HG02981 (cell line): ENCODE measurements at regions not wholly inside any gene's neighbourhood (a gene's known extent, or its start where the extent isn't known, plus 50 kb on each side); places are given as distances from the start of the nearest gene placed in this dataset.
"Not testable (repeated sequence)": the region's sequence is repeated elsewhere in the genome, so short reads cannot be mapped to it uniquely, and the experiment has no call there.

Experiments
- ATAC-seq: cut with Tn5 transposase; IDR thresholded peaks from one replicate; pipeline ENCODE4 v1.9.1; 2021; ENCODE audit warnings: mild to moderate bottlenecking, moderate library complexity; ENCODE audit not compliant: unreplicated experiment

- no peak for ATAC-seq
Observed at GRCh38 chr5:169531631-169532030, 51.9 kb upstream of the SPDL1 start.

- ATAC-seq, result no peak
Observed at GRCh38 chr5:169527863-169528262, 55.7 kb upstream of the SPDL1 start.

- ATAC-seq, result no peak
Observed at GRCh38 chr5:169527066-169527465, 56.5 kb upstream of the SPDL1 start.

- no peak for ATAC-seq
Observed at GRCh38 chr5:169522851-169523250, 60.7 kb upstream of the SPDL1 start.

- no peak for ATAC-seq
Observed at GRCh38 chr5:169521366-169521983, 62.1 kb upstream of the SPDL1 start.

GRCh38 chr5:169519358-169519757 lies 64.2 kb upstream of the SPDL1 start:
- ATAC-seq, result no peak

DNA sequence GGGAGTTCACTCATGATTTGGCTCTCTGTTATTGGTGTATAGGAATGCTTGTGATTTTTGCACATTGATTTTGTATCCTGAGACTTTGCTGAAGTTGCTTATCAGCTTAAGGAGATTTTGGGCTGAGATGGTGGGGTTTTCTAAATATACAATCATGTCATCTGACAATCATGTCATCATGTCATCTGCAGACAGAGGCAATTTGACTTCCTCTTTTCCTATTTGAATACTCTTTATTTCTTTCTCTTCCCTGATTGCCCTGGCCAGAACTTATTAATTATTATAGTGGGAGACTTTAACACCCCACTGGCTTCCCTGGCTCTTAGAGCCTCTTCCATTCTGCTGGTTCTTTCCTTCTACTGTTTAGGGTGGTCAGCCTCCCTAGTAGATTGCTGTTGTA lies 64.8 kb upstream of the SPDL1 start:
- not testable (repeated sequence) for ATAC-seq

GRCh38 chr5:169512385-169512784 lies 71.2 kb upstream of the SPDL1 start:
- ATAC-seq, result no peak

DNA sequence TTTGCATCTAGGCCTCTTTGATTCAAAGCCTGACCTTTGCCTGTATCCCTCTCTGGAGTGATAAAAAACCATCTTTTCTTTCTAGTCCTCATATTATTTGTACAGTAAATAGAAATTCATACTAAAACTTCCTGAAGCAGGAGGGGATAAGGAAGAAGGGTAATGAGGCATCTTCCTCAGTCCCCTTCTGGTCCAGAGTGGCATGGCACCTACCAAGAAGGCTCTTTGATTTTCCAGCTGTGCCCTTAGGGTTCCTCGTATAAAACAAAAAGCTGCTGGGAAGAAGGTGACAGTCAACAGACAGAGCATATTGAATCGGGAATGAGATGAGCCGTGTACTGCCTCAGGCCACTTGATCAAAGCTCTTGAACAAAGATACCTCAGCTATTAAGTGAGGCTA lies 71.9 kb upstream of the SPDL1 start:
- ATAC-seq, result no peak

GRCh38 chr5:169507051-169507450 lies 76.5 kb upstream of the SPDL1 start:
- no peak for ATAC-seq

DNA sequence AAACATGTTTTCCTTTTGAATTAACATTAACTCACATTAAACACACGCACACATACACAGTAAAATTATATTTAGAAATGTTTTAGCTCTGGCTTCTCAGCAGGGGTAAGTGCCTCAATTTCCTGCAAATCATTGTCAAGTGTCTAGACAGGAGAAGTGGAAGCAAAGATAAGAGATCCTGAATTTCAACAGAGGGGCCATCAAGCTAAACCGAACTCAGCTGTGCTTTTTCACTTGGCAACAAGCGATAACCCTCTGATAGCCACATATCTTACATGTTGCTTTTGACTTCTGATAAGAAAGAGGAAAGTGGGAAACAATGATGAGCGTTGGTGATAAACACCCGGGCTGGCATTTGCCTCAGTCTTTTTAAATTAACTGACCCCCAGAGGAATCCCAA lies 79.7 kb upstream of the SPDL1 start:
- ATAC-seq, result no peak

GRCh38 chr5:169499990-169500505 lies 83.5 kb upstream of the SPDL1 start:
- no peak for ATAC-seq

DNA sequence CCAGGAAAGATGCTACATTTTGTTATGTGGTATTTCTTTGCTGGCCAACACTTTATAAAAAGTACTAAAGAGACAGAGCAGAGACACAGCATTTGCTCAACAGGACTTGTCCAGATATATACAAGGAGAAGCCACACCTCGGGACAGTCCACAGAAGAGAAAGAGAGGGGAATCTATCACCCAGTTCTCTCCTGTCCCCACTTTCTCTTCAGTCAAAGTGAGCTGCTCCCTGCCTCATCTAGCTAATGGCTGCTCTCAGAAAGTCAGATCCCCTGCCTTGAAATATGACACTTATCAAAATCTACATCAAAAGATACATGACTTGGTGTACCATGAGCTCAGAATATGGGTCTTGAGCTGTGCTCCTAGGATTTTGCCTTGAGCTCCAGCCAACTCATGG lies 86.7 kb upstream of the SPDL1 start:
- no peak for ATAC-seq

DNA sequence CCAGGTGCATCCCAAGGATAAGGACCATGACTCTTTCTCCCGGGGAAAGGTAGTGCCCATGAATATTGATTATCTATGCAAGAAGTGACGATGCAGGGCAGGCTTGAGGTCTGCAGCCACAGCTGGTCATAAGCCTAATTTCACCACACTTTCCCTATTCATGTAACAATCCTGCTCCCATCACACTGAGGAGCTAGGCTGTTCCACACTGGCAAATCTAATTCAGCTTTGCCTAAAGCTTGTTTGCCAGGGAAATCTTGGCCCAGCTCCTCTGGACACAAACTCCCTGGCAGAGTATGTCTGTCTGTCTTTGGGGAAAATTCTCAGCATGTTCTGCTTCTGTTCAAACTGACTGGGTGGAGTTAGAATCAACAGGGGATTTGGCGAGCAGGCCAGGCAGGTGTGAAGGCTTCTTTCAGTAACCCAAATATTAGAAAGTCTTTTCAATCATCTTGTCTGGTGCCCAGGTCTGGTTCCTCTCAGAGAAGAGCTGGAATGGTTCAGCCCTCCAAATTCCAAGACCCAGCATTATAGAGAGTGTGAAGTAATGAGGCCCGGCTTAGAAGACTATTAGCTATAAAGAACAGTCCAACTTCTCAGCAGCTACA lies 88.5 kb upstream of the SPDL1 start:
- no peak for ATAC-seq

- no peak for ATAC-seq
Observed at GRCh38 chr5:169494383-169494935, 89.1 kb upstream of the SPDL1 start.

DNA sequence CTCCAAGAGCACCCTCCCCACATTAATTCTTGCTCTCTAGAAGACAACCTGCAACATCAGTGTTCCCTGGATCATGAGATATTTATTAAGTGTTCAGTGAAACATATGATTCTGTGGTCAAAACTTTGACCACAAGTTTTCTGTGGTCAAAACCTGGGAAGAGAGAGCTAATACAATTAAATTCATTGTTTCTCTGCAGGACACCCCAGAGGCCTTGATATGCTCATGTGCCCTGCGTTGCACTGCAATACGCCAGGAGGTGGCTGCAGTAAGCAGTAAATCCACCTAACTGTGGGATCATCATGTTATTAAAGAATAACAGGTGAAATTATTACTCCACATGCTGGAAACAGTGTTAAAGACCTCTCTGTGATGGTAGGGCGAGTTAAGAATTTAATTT lies 109.3 kb upstream of the SPDL1 start:
- no peak for ATAC-seq

DNA sequence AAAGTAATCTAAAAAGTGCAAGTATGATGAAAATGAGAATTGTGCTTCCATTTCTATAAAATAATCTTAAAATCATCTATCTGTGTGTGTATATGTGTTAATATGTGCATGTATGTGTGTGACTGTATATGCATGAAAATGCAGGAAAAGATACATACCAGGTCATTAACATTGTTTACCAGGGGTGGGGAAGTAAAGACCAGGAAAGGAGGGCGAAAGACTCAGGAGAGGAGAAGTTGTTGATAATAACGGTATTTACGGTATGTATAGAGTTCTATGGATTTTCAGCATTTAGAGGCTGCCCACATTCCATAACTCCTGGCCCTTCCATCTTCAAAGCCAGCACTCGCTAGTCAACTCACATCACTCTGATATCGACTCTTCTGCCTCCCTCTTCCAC lies 111.0 kb upstream of the SPDL1 start:
- ATAC-seq, result no peak

- no peak for ATAC-seq
Observed at GRCh38 chr5:169471021-169471420, 112.6 kb upstream of the SPDL1 start.

DNA sequence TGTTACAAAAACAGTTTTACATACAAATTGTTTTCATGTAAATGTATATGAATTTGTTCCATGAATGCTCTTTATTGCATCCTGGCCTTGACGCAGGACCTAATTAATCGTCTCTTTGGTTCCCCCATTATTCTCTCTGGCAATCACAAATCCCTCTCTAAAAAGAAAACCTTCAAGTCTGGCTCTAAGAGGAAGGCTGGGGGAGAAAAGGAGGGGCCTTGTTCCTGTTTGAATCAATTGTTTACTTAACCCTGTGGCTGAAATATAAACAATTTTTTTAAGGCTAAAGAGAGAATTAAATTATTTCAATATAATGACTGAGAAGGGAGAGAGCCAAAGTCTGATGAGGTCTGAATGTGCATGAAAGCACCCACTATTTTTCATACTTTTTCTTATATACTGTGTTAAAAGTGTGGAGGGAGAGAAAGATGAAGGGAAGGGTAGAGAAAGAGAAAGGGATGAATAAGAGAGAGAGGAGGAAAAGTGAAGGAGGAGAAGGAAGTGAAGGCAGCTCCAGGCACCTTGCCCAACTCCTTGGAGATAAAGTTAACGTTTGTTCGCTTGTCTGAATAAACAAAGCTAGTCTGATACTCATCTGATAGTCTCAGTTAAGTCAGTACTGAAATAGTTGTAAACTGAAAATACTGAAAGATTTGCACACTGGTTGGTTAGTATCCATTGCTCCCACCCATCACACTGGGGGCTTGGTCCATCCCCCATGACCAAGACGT lies 116.4 kb upstream of the SPDL1 start:
- no peak for ATAC-seq

DNA sequence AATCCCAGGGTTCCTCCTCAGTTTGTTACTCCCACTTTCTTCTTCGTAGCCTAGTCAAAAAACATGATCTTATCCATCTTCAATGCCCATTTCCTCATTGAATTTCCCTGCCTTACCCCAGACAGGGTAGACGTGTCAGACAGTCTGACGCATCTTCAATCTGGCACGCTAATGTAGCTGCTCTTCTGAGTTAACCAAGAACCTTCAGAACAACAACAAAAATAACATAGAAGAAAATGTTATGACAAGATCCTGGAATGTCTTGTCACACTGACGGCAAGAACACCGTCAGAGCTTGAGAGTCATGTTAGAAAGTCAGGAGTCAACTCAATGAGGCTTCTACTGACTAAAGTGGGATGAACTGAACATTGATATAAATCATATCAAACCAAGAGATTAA lies 122.7 kb upstream of the SPDL1 start:
- ATAC-seq, result no peak

DNA sequence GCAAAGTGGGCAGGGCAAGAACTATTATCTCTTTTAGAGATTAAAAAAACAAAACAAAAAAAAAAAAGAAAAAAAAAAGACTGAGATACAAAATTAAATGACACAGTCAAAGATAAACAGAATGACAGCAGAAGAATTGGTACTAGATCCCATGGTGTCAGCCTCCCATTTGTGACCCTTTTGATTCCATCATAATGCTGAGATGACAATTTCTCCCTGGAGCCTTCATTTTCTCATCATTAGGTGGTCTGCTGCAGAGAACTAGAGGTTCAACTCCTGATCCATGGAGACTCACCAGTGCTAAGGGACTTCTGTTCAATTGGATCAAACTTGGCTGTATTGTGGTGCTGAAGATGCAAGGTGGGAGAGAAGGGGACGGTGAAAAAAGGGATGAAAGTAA lies 123.5 kb upstream of the SPDL1 start:
- no peak for ATAC-seq

DNA sequence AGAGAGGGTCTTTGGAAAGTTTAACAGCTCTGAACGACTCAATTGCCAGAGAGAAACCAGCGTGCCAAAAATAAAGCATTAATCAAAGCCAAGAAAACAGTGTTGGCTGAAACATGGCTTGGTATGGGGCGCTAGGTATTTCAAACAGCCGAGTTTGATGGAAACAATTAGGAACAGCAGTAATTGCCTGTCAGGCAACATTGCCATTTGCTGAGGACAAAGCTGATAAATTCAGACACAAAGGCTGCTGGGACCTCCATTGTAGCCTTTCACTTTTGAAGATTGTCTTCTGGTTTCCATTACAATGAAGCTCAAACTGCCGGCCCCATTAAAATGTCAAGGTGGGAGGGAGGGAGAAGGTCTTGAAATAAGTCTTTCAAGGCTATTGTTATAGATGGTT lies 125.4 kb upstream of the SPDL1 start:
- no peak for ATAC-seq
